BLaER1 treated with 17β-estradiol and CSF1 and Interleukin-3, amounts not matched to agents 10 nM and 100 nM (cell line): ENCODE measurements at regions not wholly inside any gene's neighbourhood (a gene's known extent, or its start where the extent isn't known, plus 50 kb on each side); places are given as distances from the start of the nearest gene placed in this dataset.

ENCODE experiments used
- H3K27ac ChIP-seq, 11 experiments: shearing (Covaris generic); formaldehyde crosslinking; 2 replicates each; pipeline ENCODE4 v1.8.1; 2022
- H3K27me3 ChIP-seq, 11 experiments: shearing (Covaris generic); formaldehyde crosslinking; 2 replicates each; pipeline ENCODE4 v1.8.1; 2022
- H3K36me3 ChIP-seq, 11 experiments: shearing (Covaris generic); formaldehyde crosslinking; 2 replicates each; pipeline ENCODE4 v1.8.1; 2022
- H3K4me1 ChIP-seq, 10 experiments: shearing (Covaris generic); formaldehyde crosslinking; 2 replicates each; pipeline ENCODE4 v1.8.1; 2022
- H3K4me2 ChIP-seq, 11 experiments: shearing (Covaris generic); formaldehyde crosslinking; 2 replicates each; pipeline ENCODE4 v1.8.1; 2022
- H3K4me3 ChIP-seq, 10 experiments: shearing (Covaris generic); formaldehyde crosslinking; 2 replicates each; pipeline ENCODE4 v1.8.1; 2022
- H3K9ac ChIP-seq, 11 experiments: shearing (Covaris generic); formaldehyde crosslinking; 2 replicates each; pipeline ENCODE4 v1.8.1; 2022
- H3K9me3 ChIP-seq, 11 experiments: shearing (Covaris generic); formaldehyde crosslinking; replicated peaks in 1 of 11; 2 replicates each; pipeline ENCODE4 v1.8.1; 2022
- H4K20me1 ChIP-seq, 11 experiments: shearing (Covaris generic); formaldehyde crosslinking; 2 replicates each; pipeline ENCODE4 v1.8.1; 2022
- Cebpa-rat ChIP-seq, 11 experiments: shearing (Covaris generic); IDR thresholded peaks; 2 replicates each; pipeline ENCODE4 v1.8.1; 2022

- no peak overlapping the region for H3K4me3 ChIP-seq
- no peak overlapping the region for H3K27ac ChIP-seq
- H3K4me2 ChIP-seq: no peak overlapping the region
- H3K4me1 ChIP-seq: no peaks in the 10 kb centered on the region
- TF ChIP-seq Cebpa-rat (IDR thresholded peaks at IDR 0.05): no peak
- no peak overlapping the region for H3K9ac ChIP-seq
- H3K27me3 ChIP-seq: no peaks in the 10 kb centered on the region
- no peaks in the 10 kb centered on the region for H3K9me3 ChIP-seq
- no peaks in the 10 kb centered on the region for H3K36me3 ChIP-seq
- no peaks in the 10 kb centered on the region for H4K20me1 ChIP-seq
These were observed 65.7 kb downstream of the SLITRK5 start for GRCh38 chr13:87736849-87737385.

- no peak overlapping the region for H3K4me3 ChIP-seq
- no peaks in the 10 kb centered on the region for H3K27me3 ChIP-seq
- H3K27ac ChIP-seq: no peak overlapping the region
- H4K20me1 ChIP-seq: no peaks in the 10 kb centered on the region
- H3K9me3 ChIP-seq: no peaks in the 10 kb centered on the region
- no peak overlapping the region for H3K9ac ChIP-seq
- no peaks in the 10 kb centered on the region for H3K4me1 ChIP-seq
- no peak for TF ChIP-seq Cebpa-rat (IDR thresholded peaks at IDR 0.05)
- H3K4me2 ChIP-seq: no peak overlapping the region
- no peaks in the 10 kb centered on the region for H3K36me3 ChIP-seq
These were observed 82.9 kb downstream of the SLITRK5 start for GRCh38 chr13:87754097-87754496.

GRCh38 chr13:87769445-87769844 lies 98.3 kb downstream of the SLITRK5 start:
- H3K36me3 ChIP-seq: no peaks in the 10 kb centered on the region
- no peaks in the 10 kb centered on the region for H3K4me1 ChIP-seq
- no peaks in the 10 kb centered on the region for H3K9me3 ChIP-seq
- no peak for TF ChIP-seq Cebpa-rat (IDR thresholded peaks at IDR 0.05)
- H3K9ac ChIP-seq: no peak overlapping the region
- H3K27ac ChIP-seq: no peak overlapping the region
- H3K27me3 ChIP-seq: no peaks in the 10 kb centered on the region
- H3K4me2 ChIP-seq: no peak overlapping the region
- H4K20me1 ChIP-seq: no peaks in the 10 kb centered on the region
- H3K4me3 ChIP-seq: no peak overlapping the region

GRCh38 chr13:87777387-87777786 lies 106.2 kb downstream of the SLITRK5 start:
- no peaks in the 10 kb centered on the region for H3K27me3 ChIP-seq
- no peak overlapping the region for H3K27ac ChIP-seq
- H3K4me1 ChIP-seq: peaks cover 0 to 8% (median 0%) of the 10 kb centered on the region in 10 experiments; a peak in 5 of 20 replicates
- H3K9ac ChIP-seq: no peak overlapping the region
- H4K20me1 ChIP-seq: no peaks in the 10 kb centered on the region
- TF ChIP-seq Cebpa-rat (IDR thresholded peaks at IDR 0.05): no peak
- H3K36me3 ChIP-seq: no peaks in the 10 kb centered on the region
- no peaks in the 10 kb centered on the region for H3K9me3 ChIP-seq
- peak overlapping the region in 6 of 11 experiments; percentile 5 to 39 (median 16); a peak in 3 of 22 replicates for H3K4me2 ChIP-seq
- no peak overlapping the region for H3K4me3 ChIP-seq

GRCh38 chr13:87778128-87778527 lies 107.0 kb downstream of the SLITRK5 start:
- no peaks in the 10 kb centered on the region for H3K36me3 ChIP-seq
- no peak for TF ChIP-seq Cebpa-rat (IDR thresholded peaks at IDR 0.05)
- H3K9ac ChIP-seq: no peak overlapping the region
- no peaks in the 10 kb centered on the region for H3K27me3 ChIP-seq
- H3K9me3 ChIP-seq: no peaks in the 10 kb centered on the region
- no peak overlapping the region for H3K27ac ChIP-seq
- no peak overlapping the region for H3K4me2 ChIP-seq
- peaks cover 0 to 8% (median 0%) of the 10 kb centered on the region in 10 experiments; a peak in 5 of 20 replicates for H3K4me1 ChIP-seq
- no peak overlapping the region for H3K4me3 ChIP-seq
- H4K20me1 ChIP-seq: no peaks in the 10 kb centered on the region

- H3K9ac ChIP-seq: no peak overlapping the region
- no peaks in the 10 kb centered on the region for H3K9me3 ChIP-seq
- H3K36me3 ChIP-seq: no peaks in the 10 kb centered on the region
- no peak overlapping the region for H3K4me3 ChIP-seq
- peaks cover 0 to 8% (median 0%) of the 10 kb centered on the region in 10 experiments; a peak in 5 of 20 replicates for H3K4me1 ChIP-seq
- H3K4me2 ChIP-seq: no peak overlapping the region
- TF ChIP-seq Cebpa-rat (IDR thresholded peaks at IDR 0.05): no peak
- H3K27ac ChIP-seq: no peak overlapping the region
- no peaks in the 10 kb centered on the region for H4K20me1 ChIP-seq
- H3K27me3 ChIP-seq: no peaks in the 10 kb centered on the region
These were observed 108.3 kb downstream of the SLITRK5 start for GRCh38 chr13:87779426-87779825.

- no peak overlapping the region for H3K9ac ChIP-seq
- H3K9me3 ChIP-seq: no peaks in the 10 kb centered on the region
- H3K4me2 ChIP-seq: no peak overlapping the region
- no peak overlapping the region for H3K27ac ChIP-seq
- H3K27me3 ChIP-seq: no peaks in the 10 kb centered on the region
- no peak overlapping the region for H3K4me3 ChIP-seq
- no peaks in the 10 kb centered on the region for H3K4me1 ChIP-seq
- no peak for TF ChIP-seq Cebpa-rat (IDR thresholded peaks at IDR 0.05)
- no peaks in the 10 kb centered on the region for H3K36me3 ChIP-seq
- no peaks in the 10 kb centered on the region for H4K20me1 ChIP-seq
These were observed 112.2 kb downstream of the SLITRK5 start for GRCh38 chr13:87783366-87783765.

- no peaks in the 10 kb centered on the region for H3K4me1 ChIP-seq
- H3K27ac ChIP-seq: no peak overlapping the region
- no peak overlapping the region for H3K4me3 ChIP-seq
- H3K4me2 ChIP-seq: no peak overlapping the region
- no peaks in the 10 kb centered on the region for H3K9me3 ChIP-seq
- no peaks in the 10 kb centered on the region for H3K36me3 ChIP-seq
- TF ChIP-seq Cebpa-rat (IDR thresholded peaks at IDR 0.05): no peak
- no peak overlapping the region for H3K9ac ChIP-seq
- no peaks in the 10 kb centered on the region for H4K20me1 ChIP-seq
- no peaks in the 10 kb centered on the region for H3K27me3 ChIP-seq
These were observed 117.2 kb downstream of the SLITRK5 start for GRCh38 chr13:87788363-87788762.

GRCh38 chr13:87792878-87793277 lies 121.7 kb downstream of the SLITRK5 start:
- Histone ChIP-seq H3K4me2 (no peak overlapping the region), H3K4me3 (no peak overlapping the region), H3K27me3 (no peaks in the 10 kb centered on the region), H3K9ac (no peak overlapping the region), H3K27ac (no peak overlapping the region), H3K9me3 (no peaks in the 10 kb centered on the region), H3K36me3 (no peaks in the 10 kb centered on the region), H3K4me1 (no peaks in the 10 kb centered on the region), H4K20me1 (no peaks in the 10 kb centered on the region)
- no peak for TF ChIP-seq Cebpa-rat (IDR thresholded peaks at IDR 0.05)

GRCh38 chr13:87798536-87798935 lies 127.4 kb downstream of the SLITRK5 start:
- Histone ChIP-seq H3K9ac (no peak overlapping the region), H3K9me3 (no peaks in the 10 kb centered on the region), H3K36me3 (no peaks in the 10 kb centered on the region), H3K27me3 (no peaks in the 10 kb centered on the region), H3K4me3 (no peak overlapping the region), H3K27ac (no peak overlapping the region), H3K4me1 (no peaks in the 10 kb centered on the region), H4K20me1 (no peaks in the 10 kb centered on the region), H3K4me2 (no peak overlapping the region)
- TF ChIP-seq Cebpa-rat (IDR thresholded peaks at IDR 0.05): no peak
